ENCODE measurements at regions not wholly inside any gene's neighbourhood (a gene's known extent, or its start where the extent isn't known, plus 50 kb on each side); places are given as distances from the start of the nearest gene placed in this dataset.

DNA sequence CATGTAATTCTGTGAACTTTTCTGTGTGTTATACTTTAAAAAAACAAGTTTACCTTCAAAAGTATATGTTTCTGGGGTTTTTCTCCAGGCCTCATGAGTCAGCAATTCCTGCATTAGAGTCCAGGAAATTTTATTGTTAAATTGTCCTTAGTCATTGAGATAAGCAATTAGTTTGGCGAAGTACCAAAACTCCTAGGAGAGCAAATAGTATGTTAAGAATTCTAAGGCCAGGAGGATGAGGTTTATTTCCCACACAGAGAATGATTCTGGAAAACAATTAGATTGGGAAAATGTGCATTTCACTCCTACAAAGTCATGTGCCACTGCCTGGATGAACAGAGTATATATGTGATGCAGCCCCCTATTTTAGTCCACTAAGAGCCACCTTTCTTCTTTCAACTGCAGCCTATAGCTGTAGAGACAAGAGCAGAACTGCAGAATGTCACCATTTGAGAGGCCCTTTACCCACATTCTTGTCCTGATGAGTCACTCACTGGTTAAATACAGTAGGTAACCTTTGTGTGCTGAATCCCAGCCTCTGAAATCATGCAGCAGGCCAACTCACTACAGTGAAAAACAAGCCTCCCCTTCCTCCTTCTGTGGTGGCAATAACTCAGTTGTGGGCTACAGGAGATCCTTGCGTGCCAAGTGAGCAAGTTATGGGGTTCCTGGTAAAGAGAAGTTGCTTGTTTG, 452.8 kb upstream of the THBS1 start:
- Histone ChIP-seq H3K27me3 (ENCODE audit: control insufficient read depth in 1 of 2, insufficient read depth in 2 of 2, low read length in 2 of 2) (no peaks in the 10 kb centered on the region), H3K4me3 (ENCODE audit: low read length) (no peak overlapping the region), H3K4me1 (ENCODE audit: insufficient read depth, low read length) (no peaks in the 10 kb centered on the region), H3K27ac (ENCODE audit: low read depth in 1 of 2, low read length in 2 of 2) (no peak overlapping the region), H3K9me3 (ENCODE audit: control insufficient read depth in 1 of 2, insufficient read depth in 1 of 2, low read length in 2 of 2) (no peaks in the 10 kb centered on the region), H3K36me3 (ENCODE audit: insufficient read depth, low read length) (no peaks in the 10 kb centered on the region)
- no peak for ATAC-seq (ENCODE audit: poor library complexity)
- no peaks in the 10 kb centered on the region for H3K4me1 Mint-ChIP-seq (ENCODE audit: low read depth)
- H3K4me3 Mint-ChIP-seq, result no peak overlapping the region
- no peak overlapping the region for H3K27ac Mint-ChIP-seq
- no peaks in the 10 kb centered on the region for H3K9me3 Mint-ChIP-seq
- no peaks in the 10 kb centered on the region for H3K36me3 Mint-ChIP-seq (ENCODE audit: low read depth)
- H3K27me3 Mint-ChIP-seq, result peaks cover 10% of the 10 kb centered on the region
- POLR2A ChIA-PET, result no interaction called here
- TF ChIP-seq, protein P1, sequence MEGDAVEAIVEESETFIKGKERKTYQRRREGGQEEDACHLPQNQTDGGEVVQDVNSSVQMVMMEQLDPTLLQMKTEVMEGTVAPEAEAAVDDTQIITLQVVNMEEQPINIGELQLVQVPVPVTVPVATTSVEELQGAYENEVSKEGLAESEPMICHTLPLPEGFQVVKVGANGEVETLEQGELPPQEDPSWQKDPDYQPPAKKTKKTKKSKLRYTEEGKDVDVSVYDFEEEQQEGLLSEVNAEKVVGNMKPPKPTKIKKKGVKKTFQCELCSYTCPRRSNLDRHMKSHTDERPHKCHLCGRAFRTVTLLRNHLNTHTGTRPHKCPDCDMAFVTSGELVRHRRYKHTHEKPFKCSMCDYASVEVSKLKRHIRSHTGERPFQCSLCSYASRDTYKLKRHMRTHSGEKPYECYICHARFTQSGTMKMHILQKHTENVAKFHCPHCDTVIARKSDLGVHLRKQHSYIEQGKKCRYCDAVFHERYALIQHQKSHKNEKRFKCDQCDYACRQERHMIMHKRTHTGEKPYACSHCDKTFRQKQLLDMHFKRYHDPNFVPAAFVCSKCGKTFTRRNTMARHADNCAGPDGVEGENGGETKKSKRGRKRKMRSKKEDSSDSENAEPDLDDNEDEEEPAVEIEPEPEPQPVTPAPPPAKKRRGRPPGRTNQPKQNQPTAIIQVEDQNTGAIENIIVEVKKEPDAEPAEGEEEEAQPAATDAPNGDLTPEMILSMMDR (IDR thresholded peaks at IDR 0.05), result no peak
- DNase-seq, result no peak
- intact Hi-C loops (cut with DNase I, micrococcal nuclease), result loop anchor here (2.0 to 5.0 kb wide), 3 partner anchors 454 to 629 kb away; partner anchors contain the start of gene THBS1 (in 1 of the 2)
- CTCF ChIA-PET, result no interaction called here

DNA sequence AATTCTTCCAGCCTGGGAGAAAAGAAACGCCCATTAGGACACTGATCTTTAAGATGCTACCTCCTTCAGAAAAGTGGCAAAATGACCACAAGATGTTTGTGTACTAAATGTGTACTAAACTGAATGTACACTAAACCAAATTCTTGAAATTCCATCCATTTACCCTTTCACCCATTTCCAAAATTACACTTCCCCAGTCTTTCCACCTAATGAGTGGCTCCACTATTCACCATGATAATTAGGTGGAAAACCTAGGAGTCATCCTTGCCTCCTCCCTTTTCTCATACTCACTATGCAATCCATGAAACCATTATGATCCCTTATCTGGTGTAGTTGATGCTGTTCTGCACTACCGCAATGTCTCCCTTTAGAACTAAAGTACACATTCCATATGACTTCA, 452.1 kb upstream of the THBS1 start:
- H3K4me3 Mint-ChIP-seq, result no peak overlapping the region
- H3K27me3 Mint-ChIP-seq, result peaks cover 6% of the 10 kb centered on the region
- intact Hi-C loops (cut with DNase I, micrococcal nuclease), result loop anchor here in 1 of 2 experiments (5.0 kb wide), 2 partner anchors 454 to 629 kb away; partner anchors contain the start of gene THBS1
- H3K4me1 Mint-ChIP-seq (ENCODE audit: low read depth), result no peaks in the 10 kb centered on the region
- Histone ChIP-seq H3K4me3 (ENCODE audit: low read length) (no peak overlapping the region), H3K27me3 (ENCODE audit: control insufficient read depth in 1 of 2, insufficient read depth in 2 of 2, low read length in 2 of 2) (no peaks in the 10 kb centered on the region), H3K36me3 (ENCODE audit: insufficient read depth, low read length) (no peaks in the 10 kb centered on the region), H3K27ac (ENCODE audit: low read depth in 1 of 2, low read length in 2 of 2) (no peak overlapping the region), H3K9me3 (ENCODE audit: control insufficient read depth in 1 of 2, insufficient read depth in 1 of 2, low read length in 2 of 2) (no peaks in the 10 kb centered on the region), H3K4me1 (ENCODE audit: insufficient read depth, low read length) (no peaks in the 10 kb centered on the region)
- H3K9me3 Mint-ChIP-seq, result no peaks in the 10 kb centered on the region
- TF ChIP-seq, protein P1 (IDR thresholded peaks at IDR 0.05), result no peak
- no peak overlapping the region for H3K27ac Mint-ChIP-seq
- CTCF ChIA-PET, result no interaction called here
- ATAC-seq (ENCODE audit: poor library complexity), result no peak
- POLR2A ChIA-PET, result no interaction called here
- no peaks in the 10 kb centered on the region for H3K36me3 Mint-ChIP-seq (ENCODE audit: low read depth)
- DNase-seq, result no peak

DNA sequence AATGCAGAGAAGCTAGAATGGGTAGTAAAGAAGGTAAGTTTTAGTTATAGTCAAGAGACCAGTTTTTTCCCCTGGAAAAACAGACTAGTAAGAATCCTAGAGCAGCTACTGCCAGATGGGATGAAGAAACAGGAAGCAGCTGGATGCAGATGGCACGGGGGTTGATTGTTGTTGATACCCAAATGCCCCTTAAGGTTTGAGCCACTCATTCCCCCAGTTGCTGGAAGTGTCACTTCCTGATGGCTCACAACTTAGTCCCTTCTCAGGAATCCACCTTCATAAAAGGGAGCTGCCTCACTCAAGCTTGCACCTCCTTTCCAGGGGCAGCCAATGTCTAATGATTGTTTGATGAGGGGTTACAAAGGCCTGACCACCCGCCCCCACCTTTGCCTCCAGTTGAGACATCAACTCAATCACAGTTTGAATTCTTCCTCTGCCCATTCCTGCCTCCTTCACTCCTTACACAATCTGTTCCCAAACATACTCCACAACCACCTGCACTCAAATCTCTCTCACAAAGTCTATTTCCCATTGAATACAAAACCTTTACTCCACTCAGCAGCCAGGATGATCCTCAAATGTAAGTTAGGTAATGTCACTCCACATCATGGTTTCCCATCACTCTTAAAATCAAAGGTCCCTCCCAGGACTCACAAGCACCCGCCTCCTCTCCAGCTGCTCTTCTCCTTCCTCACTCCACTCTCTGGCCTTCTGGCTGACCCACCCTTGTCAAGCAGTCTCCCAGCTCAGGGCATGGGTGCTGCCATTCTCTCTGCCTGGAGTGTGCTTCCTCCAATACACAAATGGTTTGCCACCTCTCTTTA, 450.1 kb upstream of the THBS1 start:
- peaks cover 10% of the 10 kb centered on the region for H3K27me3 Mint-ChIP-seq
- Histone ChIP-seq H3K4me3 (ENCODE audit: low read length) (no peak overlapping the region), H3K4me1 (ENCODE audit: insufficient read depth, low read length) (no peaks in the 10 kb centered on the region), H3K27ac (ENCODE audit: low read depth in 1 of 2, low read length in 2 of 2) (no peak overlapping the region), H3K36me3 (ENCODE audit: insufficient read depth, low read length) (no peaks in the 10 kb centered on the region), H3K9me3 (ENCODE audit: control insufficient read depth in 1 of 2, insufficient read depth in 1 of 2, low read length in 2 of 2) (no peaks in the 10 kb centered on the region), H3K27me3 (ENCODE audit: control insufficient read depth in 1 of 2, insufficient read depth in 2 of 2, low read length in 2 of 2) (no peaks in the 10 kb centered on the region)
- no peaks in the 10 kb centered on the region for H3K9me3 Mint-ChIP-seq
- DNase-seq, result no peak
- no peak for ATAC-seq (ENCODE audit: poor library complexity)
- ChIA-PET POLR2A (interaction anchor here (0.6 kb wide), 1 partner anchor 105 kb away, joined by 3 read pairs; no protein-coding TSS in a partner anchor), CTCF (interaction anchor here (0.6 kb wide), 1 partner anchor 1384 kb away, joined by 6 read pairs; no protein-coding TSS in a partner anchor)
- intact Hi-C loops (cut with DNase I, micrococcal nuclease), result no loop called here
- H3K4me1 Mint-ChIP-seq (ENCODE audit: low read depth), result no peaks in the 10 kb centered on the region
- H3K4me3 Mint-ChIP-seq, result no peak overlapping the region
- no peak overlapping the region for H3K27ac Mint-ChIP-seq
- TF ChIP-seq, protein P1 (IDR thresholded peaks at IDR 0.05), result no peak
- no peaks in the 10 kb centered on the region for H3K36me3 Mint-ChIP-seq (ENCODE audit: low read depth)

All from CD4-positive, alpha-beta T cell (primary cell).